GM18873 (cell line): ENCODE measurements at regions not wholly inside any gene's neighbourhood (a gene's known extent, or its start where the extent isn't known, plus 50 kb on each side); places are given as distances from the start of the nearest gene placed in this dataset.
"Not testable (repeated sequence)": the region's sequence is repeated elsewhere in the genome, so short reads cannot be mapped to it uniquely, and the experiment has no call there.

Source experiments
- ATAC-seq: cut with Tn5 transposase; IDR thresholded peaks from one replicate; pipeline ENCODE4 v1.9.1; 2021; ENCODE audit warnings: mild to moderate bottlenecking, moderate library complexity, moderate number of reproducible peaks; ENCODE audit not compliant: unreplicated experiment, low FRiP score

- no peak for ATAC-seq
These were observed 129.4 kb downstream of the IBTK start for GRCh38 chr6:82118150-82118562.

DNA sequence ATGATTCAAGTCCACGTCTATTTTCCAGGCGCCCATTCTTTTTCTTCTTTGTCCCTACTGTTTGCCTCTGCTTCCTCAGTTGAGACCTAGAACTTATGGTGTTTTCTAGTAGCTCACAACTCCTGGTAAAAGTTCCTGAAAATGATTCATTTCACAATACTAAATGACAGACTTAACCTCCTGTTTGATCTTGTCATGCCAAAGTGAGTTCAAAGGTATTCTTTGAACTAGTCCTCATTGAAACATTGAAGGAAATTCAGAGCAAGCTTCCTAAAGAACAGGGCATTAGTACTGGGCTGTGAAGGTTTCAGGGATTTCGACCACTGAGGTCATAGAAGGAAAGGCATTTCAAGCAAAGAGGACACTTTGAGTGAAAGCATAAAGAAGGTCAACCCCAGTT lies 132.8 kb downstream of the IBTK start:
- ATAC-seq, result no peak

GRCh38 chr6:82113231-82113630 lies 134.3 kb downstream of the IBTK start:
- ATAC-seq, result no peak

GRCh38 chr6:82111818-82112217 lies 135.7 kb downstream of the IBTK start:
- no peak for ATAC-seq

DNA sequence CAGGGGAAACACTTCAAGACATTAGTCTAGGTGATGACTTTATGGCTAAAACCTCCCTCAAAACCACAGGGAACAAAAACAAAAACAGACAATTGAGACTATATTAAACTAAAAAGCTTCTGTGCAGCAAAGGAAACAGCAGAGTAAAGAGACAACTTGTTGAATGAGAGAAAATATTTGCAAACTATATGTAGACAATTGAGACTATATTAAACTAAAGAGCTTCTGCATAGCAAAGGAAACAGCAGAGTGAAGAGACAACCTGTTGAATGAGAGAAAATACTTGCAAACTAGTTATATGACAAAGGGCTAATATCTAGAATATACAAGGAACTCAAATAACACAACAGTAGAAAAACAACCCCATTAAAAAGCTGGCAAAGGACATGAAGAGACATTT lies 136.4 kb downstream of the IBTK start:
- ATAC-seq, result no peak

DNA sequence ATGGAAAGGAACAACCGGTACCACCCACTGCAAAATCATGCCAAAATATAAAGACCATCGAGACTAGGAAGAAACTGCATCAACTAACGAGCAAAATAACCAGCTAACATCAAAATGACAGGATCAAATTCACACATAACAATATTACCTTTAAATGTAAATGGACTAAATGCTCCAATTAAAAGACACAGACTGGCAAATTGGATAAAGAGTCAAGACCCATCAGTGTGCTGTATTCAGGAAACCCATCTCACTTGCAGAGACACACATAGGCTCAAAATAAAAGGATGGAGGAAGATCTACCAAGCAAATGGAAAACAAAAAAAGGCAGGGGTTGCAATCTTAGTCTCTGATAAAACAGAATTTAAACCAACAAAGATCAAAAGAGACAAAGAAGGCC lies 144.4 kb downstream of the IBTK start:
- ATAC-seq, result not testable (repeated sequence)

GRCh38 chr6:82101374-82102114 lies 146.0 kb downstream of the IBTK start:
- not testable (repeated sequence) for ATAC-seq

DNA sequence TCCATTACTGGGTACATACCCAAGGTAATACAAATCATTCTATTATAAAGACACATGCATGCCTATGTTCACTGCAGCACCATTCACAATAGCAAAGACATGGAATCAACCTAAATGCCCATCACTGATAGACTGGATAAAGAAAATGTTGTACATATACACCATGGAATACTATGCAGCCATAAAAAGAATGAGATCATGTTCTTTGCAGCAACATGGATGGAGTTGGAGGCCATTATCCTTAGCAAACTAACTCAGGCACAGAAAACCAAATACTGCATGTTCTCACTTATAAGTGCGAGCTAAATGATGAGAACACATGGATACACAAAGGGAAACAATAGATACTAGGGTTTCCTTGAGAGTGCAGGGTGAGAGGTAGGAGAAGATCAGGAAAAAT lies 146.8 kb downstream of the IBTK start:
- not testable (repeated sequence) for ATAC-seq

DNA sequence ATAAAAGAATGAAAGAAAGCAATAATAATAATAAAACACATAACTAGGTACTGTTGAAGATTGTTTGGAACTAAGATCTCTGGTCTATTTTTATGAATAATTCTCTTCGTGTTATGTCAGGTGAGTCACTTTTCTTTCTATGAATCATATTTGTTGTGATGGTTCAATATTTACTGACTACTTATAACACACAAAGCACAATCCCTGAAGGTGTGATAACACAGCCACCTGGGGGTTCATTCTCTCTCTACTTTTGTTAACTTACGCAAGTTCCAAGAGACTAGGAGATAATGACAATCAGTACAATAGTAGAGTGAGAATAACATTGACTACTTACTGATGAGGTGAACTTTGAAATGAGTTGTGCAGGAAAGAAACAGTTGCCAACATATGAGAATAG lies 149.9 kb downstream of the IBTK start:
- no peak for ATAC-seq

- ATAC-seq, result no peak
These were observed 152.5 kb downstream of the IBTK start for GRCh38 chr6:82095091-82095490.

- no peak for ATAC-seq
These were observed 153.3 kb downstream of the IBTK start for GRCh38 chr6:82094166-82094806.

- no peak for ATAC-seq
These were observed 158.4 kb downstream of the IBTK start for GRCh38 chr6:82088978-82089771.

- ATAC-seq, result no peak
These were observed 160.6 kb downstream of the IBTK start for GRCh38 chr6:82086944-82087343.

GRCh38 chr6:82085701-82086100 lies 161.8 kb downstream of the IBTK start:
- ATAC-seq, result no peak

- no peak for ATAC-seq
These were observed 163.1 kb downstream of the IBTK start for GRCh38 chr6:82084324-82084920.

GRCh38 chr6:82083646-82084045 lies 163.9 kb downstream of the IBTK start:
- no peak for ATAC-seq

DNA sequence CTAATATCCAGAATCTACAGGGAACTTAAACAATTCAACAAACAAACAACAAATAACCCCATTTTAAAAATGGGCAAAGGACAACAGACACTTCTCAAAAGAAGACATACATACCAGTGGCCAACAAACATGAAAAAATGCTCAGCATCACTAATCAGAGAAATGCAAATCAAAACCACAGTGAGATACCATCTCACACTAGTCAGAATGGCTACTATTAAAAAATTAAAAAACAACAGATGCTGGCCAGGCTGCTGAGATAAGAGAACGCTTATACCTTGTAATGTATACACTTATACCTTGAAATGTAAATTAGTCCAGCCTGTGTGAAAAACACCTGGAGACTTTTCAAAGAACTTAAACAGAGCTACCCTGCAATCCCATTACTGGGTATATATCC lies 166.8 kb downstream of the IBTK start:
- ATAC-seq, result no peak

DNA sequence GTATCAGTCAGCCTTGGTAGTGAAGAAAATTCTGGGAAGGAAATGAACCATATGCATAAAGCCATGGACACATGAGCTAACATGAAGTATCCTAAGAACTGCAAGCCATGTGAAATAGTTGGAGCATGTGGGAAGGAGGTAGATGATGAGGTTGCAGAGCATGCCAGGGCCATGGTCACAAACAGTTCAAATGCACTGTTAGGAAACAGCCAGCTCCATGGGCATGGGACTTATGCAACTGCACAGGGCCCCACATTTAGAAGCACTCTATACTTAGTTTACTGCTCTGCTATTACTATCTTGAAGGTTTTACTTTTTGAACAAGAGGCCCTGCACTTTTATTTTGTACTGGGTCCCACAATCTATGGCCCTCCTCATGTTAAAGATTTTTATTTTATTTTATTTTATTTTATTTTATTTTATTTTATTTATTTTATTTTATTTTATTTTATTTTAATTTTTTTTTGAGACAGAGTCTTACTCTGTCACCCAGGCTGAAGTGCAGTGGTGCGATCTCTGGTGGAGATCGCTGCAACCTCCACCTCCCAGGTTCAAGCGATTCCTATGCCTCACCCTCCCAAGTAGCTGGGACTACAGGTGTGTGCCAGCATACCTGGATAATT lies 169.1 kb downstream of the IBTK start:
- ATAC-seq, result no peak

DNA sequence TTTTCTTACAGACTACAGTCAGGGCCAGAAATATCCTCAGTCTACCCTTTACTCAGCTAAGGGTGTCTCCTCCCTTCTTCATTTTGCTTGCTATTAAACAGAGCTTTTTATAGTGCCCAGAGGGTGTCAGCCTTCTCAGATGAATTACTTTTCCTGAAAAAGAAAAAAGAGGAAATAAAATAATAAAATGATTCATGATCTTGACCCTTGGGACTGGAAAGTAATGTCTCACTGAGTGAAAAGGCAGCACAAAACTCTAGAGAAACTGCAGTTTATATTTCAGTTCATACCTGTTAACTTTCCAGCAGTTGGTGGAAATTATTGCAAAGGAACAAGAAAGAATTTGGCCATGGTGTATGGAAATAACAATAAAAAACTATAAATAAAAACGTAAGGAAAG lies 170.6 kb downstream of the IBTK start:
- no peak for ATAC-seq

DNA sequence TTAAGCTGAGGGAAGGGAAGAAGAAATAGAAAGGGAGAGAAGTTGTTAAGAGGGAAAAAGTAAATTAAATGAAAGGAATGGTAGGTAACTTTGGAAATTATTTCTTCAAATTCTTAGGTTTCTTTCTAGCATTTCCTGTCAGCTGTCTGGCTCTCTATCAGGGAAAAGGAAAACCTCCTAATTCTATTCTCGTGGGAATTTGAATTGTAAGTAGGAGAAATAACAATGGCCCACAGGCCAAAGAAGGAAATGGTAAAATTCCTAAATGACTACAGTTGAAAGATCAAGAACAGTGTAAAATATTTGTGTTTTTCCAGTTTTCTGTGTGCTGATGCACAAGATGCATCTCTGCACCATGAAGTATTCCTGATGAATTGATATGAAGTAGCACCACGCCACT lies 173.0 kb downstream of the IBTK start:
- no peak for ATAC-seq

- no peak for ATAC-seq
These were observed 174.1 kb downstream of the IBTK start for GRCh38 chr6:82073484-82073883.
